ENCODE measurements at regions not wholly inside any gene's neighbourhood (a gene's known extent, or its start where the extent isn't known, plus 50 kb on each side); places are given as distances from the start of the nearest gene placed in this dataset.
"Not testable (repeated sequence)": the region's sequence is repeated elsewhere in the genome, so short reads cannot be mapped to it uniquely, and the experiment has no call there.

GRCh38 chr2:16227811-16228462, 287.6 kb downstream of the MYCN start:
- DNase-seq: no peak

- no peak for DNase-seq
These were observed 286.8 kb downstream of the MYCN start for GRCh38 chr2:16226943-16227664.

GRCh38 chr2:16226381-16226780, 286.0 kb downstream of the MYCN start:
- DNase-seq: no peak

- DNase-seq: no peak
These were observed 285.2 kb downstream of the MYCN start for GRCh38 chr2:16225545-16225944.

GRCh38 chr2:16225071-16225470, 284.7 kb downstream of the MYCN start:
- no peak for DNase-seq

GRCh38 chr2:16224298-16225045, 284.1 kb downstream of the MYCN start:
- no peak for DNase-seq

GRCh38 chr2:16223841-16224177, 283.5 kb downstream of the MYCN start:
- no peak for DNase-seq

- DNase-seq: no peak
These were observed 283.0 kb downstream of the MYCN start for GRCh38 chr2:16223161-16223840.

GRCh38 chr2:16222326-16222725, 282.0 kb downstream of the MYCN start:
- no peak for DNase-seq

GRCh38 chr2:16221461-16222010, 281.2 kb downstream of the MYCN start:
- no peak for DNase-seq

GRCh38 chr2:16219292-16219975, 279.1 kb downstream of the MYCN start:
- no peak for DNase-seq

GRCh38 chr2:16218625-16219024, 278.3 kb downstream of the MYCN start:
- peak; percentile 15 for DNase-seq

- DNase-seq: no peak
These were observed 277.8 kb downstream of the MYCN start for GRCh38 chr2:16218161-16218560.

GRCh38 chr2:16217741-16218140, 277.4 kb downstream of the MYCN start:
- not testable (repeated sequence) for DNase-seq

GRCh38 chr2:16217291-16217690, 276.9 kb downstream of the MYCN start:
- DNase-seq: no peak

GRCh38 chr2:16216558-16216945, 276.2 kb downstream of the MYCN start:
- DNase-seq: no peak

- DNase-seq: no peak
These were observed 275.7 kb downstream of the MYCN start for GRCh38 chr2:16215902-16216557.

- DNase-seq: no peak
These were observed 274.5 kb downstream of the MYCN start for GRCh38 chr2:16214861-16215260.

GRCh38 chr2:16214391-16214790, 274.0 kb downstream of the MYCN start:
- DNase-seq: no peak

GRCh38 chr2:16212321-16212720, 272.0 kb downstream of the MYCN start:
- no peak for DNase-seq

GRCh38 chr2:16211341-16211740, 271.0 kb downstream of the MYCN start:
- DNase-seq: no peak

- DNase-seq: no peak
These were observed 270.5 kb downstream of the MYCN start for GRCh38 chr2:16210841-16211240.
